ENCODE measurements at regions not wholly inside any gene's neighbourhood (a gene's known extent, or its start where the extent isn't known, plus 50 kb on each side); places are given as distances from the start of the nearest gene placed in this dataset.

DNA sequence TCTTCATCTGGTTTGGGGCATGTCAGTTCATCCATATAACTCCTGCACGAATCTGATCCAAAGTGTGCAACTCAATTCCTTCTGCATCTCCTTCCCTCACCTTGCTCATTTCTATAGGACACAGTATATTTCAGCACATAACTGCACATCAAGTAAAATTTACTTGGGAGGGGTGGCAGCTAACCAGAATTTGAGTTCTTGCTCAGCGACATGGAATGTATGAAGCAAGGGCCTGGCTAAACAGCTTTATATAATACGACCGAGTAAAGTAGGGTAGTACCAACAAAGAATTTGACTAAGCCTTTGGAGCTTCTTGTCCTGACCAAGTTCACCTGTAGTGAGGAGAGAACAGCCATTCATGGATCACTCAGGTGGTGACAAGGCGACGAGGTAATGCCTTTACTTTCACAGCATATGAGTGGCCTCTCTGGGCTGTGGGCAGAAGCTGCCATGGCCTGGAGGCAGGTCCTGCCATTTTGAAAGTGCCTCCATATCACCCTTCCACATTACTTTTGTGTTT is 570.2 kb upstream of the TNP1 start:
- no peak for TF ChIP-seq POLR2A (IDR thresholded peaks at IDR 0.05; ENCODE audit: low read length)
- TF ChIP-seq GATA1 (IDR thresholded peaks at IDR 0.05; ENCODE audit: low read depth, low read length) = no peak
- DNase-seq = no peak

DNA sequence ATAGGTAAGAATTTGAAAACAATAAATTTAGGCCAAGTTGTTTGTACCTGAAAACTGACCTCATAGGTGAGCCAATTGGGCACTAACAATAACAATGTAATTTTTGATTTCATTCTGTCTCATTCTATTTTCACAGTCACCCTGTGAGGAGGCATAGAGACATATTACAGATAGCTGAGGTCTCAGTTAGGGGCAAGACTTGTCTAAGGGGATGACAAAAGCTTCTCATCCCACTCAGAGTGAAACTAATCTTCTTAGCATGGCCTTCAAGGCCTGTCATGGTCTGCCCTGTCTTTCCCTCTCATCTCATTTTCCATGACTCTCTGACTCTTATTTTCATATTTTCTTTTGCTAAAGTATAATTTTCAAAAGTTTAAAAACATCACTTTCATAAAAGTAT is 562.0 kb upstream of the TNP1 start:
- TF ChIP-seq POLR2A (IDR thresholded peaks at IDR 0.05; ENCODE audit: low read length) (no peak), GATA1 (IDR thresholded peaks at IDR 0.05; ENCODE audit: low read depth, low read length) (no peak)
- DNase-seq = no peak

DNA sequence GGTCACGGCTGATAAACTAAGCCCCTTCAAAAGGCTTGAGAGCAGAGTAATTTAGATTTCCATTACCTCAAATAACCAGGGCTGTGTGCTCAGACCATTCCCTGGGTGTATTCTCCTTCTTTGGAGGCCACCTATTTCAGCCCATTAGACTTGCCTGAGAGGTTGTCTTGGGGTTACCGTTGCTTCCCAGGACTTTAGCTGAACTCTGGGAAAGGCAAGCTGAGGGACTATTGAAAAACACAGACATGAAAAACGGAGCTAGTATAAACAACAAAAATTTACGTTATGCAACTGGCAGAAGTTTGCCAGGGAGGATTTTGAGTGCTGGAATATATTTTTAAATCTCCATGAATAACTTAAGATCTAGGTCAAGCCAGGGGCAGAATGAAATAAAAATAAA is 561.0 kb upstream of the TNP1 start:
- DNase-seq = no peak
- no peak for TF ChIP-seq POLR2A (IDR thresholded peaks at IDR 0.05; ENCODE audit: low read length)
- TF ChIP-seq GATA1 (IDR thresholded peaks at IDR 0.05; ENCODE audit: low read depth, low read length) = no peak

DNA sequence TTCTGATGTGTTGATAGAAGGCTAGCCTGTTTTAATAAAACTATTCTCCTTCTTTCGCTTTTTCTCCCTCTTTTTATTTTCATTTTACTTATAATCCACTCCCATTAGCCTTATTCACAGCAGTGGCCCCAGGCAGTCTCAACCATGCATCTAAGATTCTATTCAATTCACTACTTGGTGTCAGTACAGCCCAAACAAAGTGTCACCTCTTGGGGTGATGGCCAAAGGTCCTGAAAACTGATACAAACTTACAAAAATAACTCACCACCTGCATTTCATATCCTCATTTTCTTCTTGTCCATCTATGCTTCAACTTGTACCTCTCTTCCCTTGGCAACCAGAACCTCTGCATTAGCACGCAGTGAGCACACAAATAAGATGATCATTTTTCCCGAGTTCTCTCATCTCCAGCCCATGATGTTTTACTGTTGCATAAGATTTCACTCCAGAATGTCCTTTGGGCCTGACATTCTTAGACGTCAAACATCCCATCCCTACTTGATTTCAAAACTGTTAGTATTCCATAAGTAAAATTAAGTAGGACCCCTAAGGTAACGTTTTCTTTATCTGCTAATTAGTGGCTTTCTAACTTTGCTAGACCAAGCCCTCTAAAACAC is 559.3 kb upstream of the TNP1 start:
- TF ChIP-seq POLR2A (IDR thresholded peaks at IDR 0.05; ENCODE audit: low read length) (no peak), GATA1 (IDR thresholded peaks at IDR 0.05; ENCODE audit: low read depth, low read length) (no peak)
- DNase-seq = no peak

DNA sequence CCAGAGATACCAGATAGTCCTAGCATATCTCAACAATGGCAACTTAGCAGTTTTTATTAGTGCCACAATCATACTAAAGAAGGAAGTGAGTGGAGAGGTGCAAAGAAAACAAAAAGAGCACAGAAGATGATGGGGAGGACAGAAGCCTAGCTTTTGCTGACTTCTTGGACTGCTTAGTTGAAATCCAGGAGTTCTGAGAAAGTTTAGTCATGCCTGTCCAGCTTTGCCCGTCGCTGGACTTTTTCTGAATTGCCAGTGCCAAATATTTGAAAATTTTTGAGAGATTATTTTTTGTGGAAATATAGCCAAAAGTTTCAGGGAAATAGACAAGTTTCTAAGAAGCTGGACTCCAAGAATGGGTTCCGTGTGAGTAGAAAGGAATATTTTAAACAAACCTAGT is 558.7 kb upstream of the TNP1 start:
- no peak for TF ChIP-seq POLR2A (IDR thresholded peaks at IDR 0.05; ENCODE audit: low read length)
- TF ChIP-seq GATA1 (IDR thresholded peaks at IDR 0.05; ENCODE audit: low read depth, low read length) = no peak
- DNase-seq = no peak

DNA sequence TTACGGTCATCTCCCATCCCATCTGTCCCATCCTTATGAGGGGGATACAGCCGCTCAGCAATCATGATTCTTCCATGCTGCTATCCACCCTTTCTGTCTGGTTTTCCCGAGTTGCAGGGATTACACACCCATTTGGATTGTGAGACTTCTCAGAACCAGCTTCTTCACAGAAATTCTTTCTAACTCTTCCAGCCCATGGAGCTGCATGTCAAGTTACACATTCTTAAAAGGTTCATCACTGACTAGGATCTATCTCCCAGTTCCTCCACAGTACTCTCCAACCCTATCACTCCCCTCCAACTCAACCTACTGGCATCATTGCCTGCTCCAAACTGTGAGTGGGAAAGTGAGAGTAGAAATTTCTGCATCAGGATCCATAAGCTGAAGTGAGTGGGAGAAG is 558.2 kb upstream of the TNP1 start:
- no peak for DNase-seq
- TF ChIP-seq POLR2A (IDR thresholded peaks at IDR 0.05; ENCODE audit: low read length) (no peak), GATA1 (IDR thresholded peaks at IDR 0.05; ENCODE audit: low read depth, low read length) (no peak)

DNA sequence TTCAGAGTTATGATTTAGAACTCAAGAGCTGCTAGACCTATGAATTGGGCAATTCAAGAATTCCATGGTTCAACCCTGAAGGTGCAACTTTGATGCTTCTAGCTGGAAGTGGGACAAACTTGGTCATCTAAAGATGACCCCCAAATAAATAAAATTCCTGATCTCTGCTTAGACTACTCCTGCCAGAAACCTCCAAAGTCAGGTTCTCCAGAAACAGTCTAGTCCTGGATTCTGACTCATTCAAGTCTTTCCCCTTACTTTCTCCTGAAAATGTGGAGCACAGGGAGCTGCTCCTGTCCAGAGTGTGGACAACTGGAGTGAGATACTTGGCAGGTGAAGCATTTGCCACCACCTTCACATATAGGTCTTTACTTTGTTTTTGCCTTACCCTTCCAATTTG is 557.7 kb upstream of the TNP1 start:
- DNase-seq = no peak
- TF ChIP-seq POLR2A (IDR thresholded peaks at IDR 0.05; ENCODE audit: low read length) (no peak), GATA1 (IDR thresholded peaks at IDR 0.05; ENCODE audit: low read depth, low read length) (no peak)

DNA sequence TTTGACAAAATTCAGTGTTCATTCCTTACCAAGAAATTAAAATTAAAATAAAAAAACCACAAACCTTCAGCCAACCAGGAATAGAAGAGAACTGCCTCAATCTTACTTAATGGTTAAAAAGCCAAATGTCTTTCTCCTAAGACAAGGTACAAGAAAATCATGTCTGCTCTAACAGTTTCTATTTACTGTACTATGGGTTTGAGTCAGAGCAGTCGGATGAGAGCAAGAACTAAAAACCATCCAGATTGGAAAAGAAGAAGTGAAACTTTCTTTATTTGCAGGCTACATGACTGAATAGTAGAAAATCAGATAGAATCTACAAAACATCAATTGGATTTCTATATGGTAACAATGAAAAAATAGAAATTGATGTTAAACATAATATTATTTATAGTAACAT is 555.5 kb upstream of the TNP1 start:
- TF ChIP-seq POLR2A (IDR thresholded peaks at IDR 0.05; ENCODE audit: low read length) (no peak), GATA1 (IDR thresholded peaks at IDR 0.05; ENCODE audit: low read depth, low read length) (no peak)
- DNase-seq = no peak

DNA sequence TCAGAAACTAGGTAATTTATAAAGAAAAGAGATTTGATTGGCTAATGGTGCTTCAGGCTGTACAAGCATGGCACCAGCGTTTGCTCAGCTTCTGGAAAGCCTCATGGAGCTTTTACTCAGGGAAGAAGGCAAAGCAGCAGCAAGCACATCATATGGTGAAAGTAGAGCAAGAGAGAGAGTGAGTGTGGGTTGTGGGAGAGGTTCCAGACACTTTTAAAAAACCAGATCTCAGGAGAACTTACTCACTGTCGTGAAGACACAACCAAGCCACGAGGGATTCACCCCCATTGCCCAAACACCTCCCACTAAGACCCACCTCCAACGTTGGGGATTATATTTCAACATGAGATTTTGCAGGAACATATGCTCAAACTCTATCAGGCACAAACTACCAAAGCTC is 554.6 kb upstream of the TNP1 start:
- no peak for TF ChIP-seq GATA1 (IDR thresholded peaks at IDR 0.05; ENCODE audit: low read depth, low read length)
- TF ChIP-seq POLR2A (IDR thresholded peaks at IDR 0.05; ENCODE audit: low read length) = no peak
- DNase-seq = no peak

DNA sequence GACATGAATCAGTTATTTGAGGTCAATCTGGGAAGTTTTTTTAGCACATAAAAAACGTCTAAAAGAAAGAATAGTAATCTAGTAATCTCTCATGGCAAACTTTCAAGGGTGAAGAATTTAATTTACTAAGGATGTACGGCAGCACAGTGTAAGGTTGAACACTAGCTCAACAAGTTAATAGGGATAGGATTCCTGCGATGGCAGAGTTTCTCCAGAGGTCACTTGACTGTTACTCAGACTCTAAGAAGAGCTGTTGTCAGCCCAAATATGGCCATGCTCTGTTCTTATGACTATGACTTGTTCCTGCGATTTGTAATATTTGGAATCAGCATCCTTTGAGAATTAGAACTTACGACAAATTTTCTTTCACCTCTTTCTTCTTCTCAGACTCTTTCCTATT is 553.3 kb upstream of the TNP1 start:
- no peak for TF ChIP-seq GATA1 (IDR thresholded peaks at IDR 0.05; ENCODE audit: low read depth, low read length)
- TF ChIP-seq POLR2A (IDR thresholded peaks at IDR 0.05; ENCODE audit: low read length) = no peak
- DNase-seq = no peak

DNA sequence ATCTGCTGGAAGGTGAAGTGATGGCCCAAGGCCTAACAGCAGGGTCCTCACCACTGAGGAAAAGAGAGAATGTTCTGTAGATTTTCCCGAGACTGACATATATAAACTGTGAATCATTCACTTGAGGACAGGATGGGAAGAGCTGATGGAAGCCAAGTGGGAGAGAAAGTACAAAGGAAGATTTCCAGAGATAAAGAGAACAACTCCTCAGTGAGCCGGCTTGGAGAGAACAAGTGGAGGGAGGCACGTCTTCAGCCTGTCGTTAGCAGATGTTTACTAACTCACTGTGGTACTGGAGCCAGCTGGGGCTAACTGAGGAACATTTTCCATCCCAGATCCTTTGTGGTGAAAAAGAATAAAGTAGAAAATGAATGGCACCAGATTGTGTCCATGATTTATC is 552.9 kb upstream of the TNP1 start:
- DNase-seq = no peak
- TF ChIP-seq GATA1 (IDR thresholded peaks at IDR 0.05; ENCODE audit: low read depth, low read length) = no peak
- no peak for TF ChIP-seq POLR2A (IDR thresholded peaks at IDR 0.05; ENCODE audit: low read length)

DNA sequence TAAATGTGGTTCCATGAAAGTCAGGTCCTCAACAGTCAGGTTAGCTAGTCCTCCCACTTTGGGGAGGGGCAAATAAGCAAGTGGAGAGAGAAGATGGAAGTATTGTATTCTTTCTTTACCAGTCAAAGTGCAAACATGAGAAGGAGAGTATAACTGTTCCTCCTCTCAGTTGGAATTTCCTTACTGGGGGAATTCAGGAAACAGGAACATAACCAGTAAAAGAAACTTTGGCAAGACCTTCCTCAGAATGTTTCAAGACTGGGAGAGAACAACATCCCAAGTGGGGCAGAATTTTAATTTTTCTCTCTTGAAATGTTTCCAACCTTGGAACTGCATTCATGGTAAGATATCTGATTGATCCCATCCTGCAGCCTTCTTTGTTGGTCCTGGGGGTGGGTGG is 552.4 kb upstream of the TNP1 start:
- DNase-seq = no peak
- TF ChIP-seq POLR2A (IDR thresholded peaks at IDR 0.05; ENCODE audit: low read length) (no peak), GATA1 (IDR thresholded peaks at IDR 0.05; ENCODE audit: low read depth, low read length) (no peak)

DNA sequence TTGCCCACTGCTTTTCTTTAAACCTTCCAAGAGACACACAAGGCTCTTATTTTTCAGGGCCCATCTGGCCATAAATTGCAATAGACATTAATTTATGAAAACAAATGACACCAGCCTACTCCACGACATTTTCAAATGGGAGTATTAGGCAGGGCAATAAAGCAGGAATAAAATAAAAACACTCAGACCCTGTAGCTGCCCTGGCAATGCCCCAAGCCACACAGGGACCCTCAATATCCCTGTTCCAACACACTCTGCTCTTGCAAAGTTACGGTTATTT is 550.8 kb upstream of the TNP1 start:
- TF ChIP-seq GATA1 (IDR thresholded peaks at IDR 0.05; ENCODE audit: low read depth, low read length) (no peak), POLR2A (IDR thresholded peaks at IDR 0.05; ENCODE audit: low read length) (no peak)
- no peak for DNase-seq

DNA sequence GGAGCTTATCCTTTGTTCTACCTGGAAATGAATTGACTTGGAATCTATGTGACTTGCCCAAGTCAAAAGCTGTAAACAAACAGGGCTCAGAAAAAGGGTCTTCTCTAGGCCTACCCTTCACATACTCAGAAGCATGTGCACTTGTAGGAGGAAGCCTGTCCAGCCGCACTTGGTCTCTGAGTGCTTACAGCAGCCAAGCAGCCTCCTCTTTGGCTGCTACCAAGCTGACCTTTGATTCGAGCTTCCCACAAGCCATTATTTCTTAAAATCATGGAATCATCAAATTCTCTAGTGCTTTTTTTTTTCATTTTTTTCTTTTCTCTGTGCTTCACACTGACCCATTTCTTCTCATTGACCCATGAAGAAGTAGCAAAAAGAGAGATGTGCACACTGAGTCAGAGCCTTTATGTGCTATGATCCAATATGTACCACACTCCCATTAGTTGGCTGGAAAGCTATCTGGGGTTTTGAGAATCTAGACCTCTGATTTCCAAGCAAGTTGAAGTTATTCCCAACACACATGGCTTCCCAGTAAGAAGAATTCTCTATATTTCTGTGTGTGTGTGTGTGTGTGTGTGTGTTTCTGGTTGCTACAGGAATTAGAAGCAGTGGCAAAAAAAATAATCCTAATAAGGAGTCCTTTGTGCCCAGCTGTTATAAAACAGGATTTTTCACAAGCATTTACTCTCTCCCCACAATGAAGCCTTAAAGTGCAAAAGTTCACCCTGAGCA is 550.3 kb upstream of the TNP1 start:
- DNase-seq = no peak
- TF ChIP-seq GATA1 (IDR thresholded peaks at IDR 0.05; ENCODE audit: low read depth, low read length) (no peak), POLR2A (IDR thresholded peaks at IDR 0.05; ENCODE audit: low read length) (no peak)

DNA sequence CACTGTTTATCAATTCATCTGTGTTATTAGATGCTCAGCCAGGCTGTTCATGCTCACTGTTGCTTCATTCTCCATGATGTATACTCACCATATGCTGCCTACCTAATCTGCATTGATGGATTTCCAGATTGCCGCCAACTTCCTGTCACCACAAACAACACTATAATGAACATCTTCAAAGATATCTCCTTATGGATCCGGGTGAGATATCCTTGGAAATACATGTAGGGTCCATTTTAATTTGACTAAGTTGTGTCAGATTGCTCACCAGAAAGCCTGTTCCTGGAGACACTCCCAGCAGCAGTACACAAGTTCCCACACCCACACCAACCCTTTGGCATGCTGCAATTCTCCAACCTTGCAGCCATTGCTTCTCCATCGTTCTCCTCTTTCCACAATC is 547.5 kb upstream of the TNP1 start:
- TF ChIP-seq GATA1 (IDR thresholded peaks at IDR 0.05; ENCODE audit: low read depth, low read length) (no peak), POLR2A (IDR thresholded peaks at IDR 0.05; ENCODE audit: low read length) (no peak)
- DNase-seq = no peak
